GM13976 (cell line): ENCODE measurements at regions not wholly inside any gene's neighbourhood (a gene's known extent, or its start where the extent isn't known, plus 50 kb on each side); places are given as distances from the start of the nearest gene placed in this dataset.

Experiments used
- DNase-seq: peaks from one replicate; pipeline ENCODE4 v3.0.0; 2012; ENCODE audit warnings: low spot score
- CTCF ChIP-seq: IDR thresholded peaks from 2 replicates; pipeline ENCODE4 v1.5.1; 2012; ENCODE audit warnings: borderline replicate concordance, mild to moderate bottlenecking; ENCODE audit not compliant: insufficient read depth; ENCODE audit errors: extremely low read depth, missing control alignments, control extremely low read depth
- in situ Hi-C: fragments of 300-500 bp; cut with MboI; formaldehyde crosslinking; loops from one replicate; pipeline ENCODE4 v1.12.0; 2022; ENCODE audit warnings: low sequenced_read_pairs, mixed read lengths, inconsistent platforms; ENCODE audit not compliant: unreplicated experiment

GRCh38 chr11:119989159-119989821, 148.6 kb downstream of the TRIM29 start:
- TF ChIP-seq CTCF: no peak
- in situ Hi-C loops: no loop called here
- no peak for DNase-seq

GRCh38 chr11:119985551-119985950, 152.4 kb downstream of the TRIM29 start:
- in situ Hi-C loops: no loop called here
- DNase-seq: no peak
- no peak for TF ChIP-seq CTCF

- in situ Hi-C loops: no loop called here
- TF ChIP-seq CTCF: no peak
- DNase-seq: no peak
These were observed 154.1 kb downstream of the TRIM29 start for GRCh38 chr11:119983816-119984215.

GRCh38 chr11:119983240-119983732, 154.6 kb downstream of the TRIM29 start:
- in situ Hi-C loops: no loop called here
- no peak for DNase-seq
- no peak for TF ChIP-seq CTCF

GRCh38 chr11:119982517-119983239, 155.2 kb downstream of the TRIM29 start:
- no peak for DNase-seq
- TF ChIP-seq CTCF: no peak
- in situ Hi-C loops: no loop called here

- no peak for TF ChIP-seq CTCF
- DNase-seq: no peak
- in situ Hi-C loops: no loop called here
These were observed 157.5 kb downstream of the TRIM29 start for GRCh38 chr11:119980431-119980830.

GRCh38 chr11:119979701-119980100, 158.2 kb downstream of the TRIM29 start:
- in situ Hi-C loops: no loop called here
- TF ChIP-seq CTCF: no peak
- no peak for DNase-seq
